ENCODE measurements at regions not wholly inside any gene's neighbourhood (a gene's known extent, or its start where the extent isn't known, plus 50 kb on each side); places are given as distances from the start of the nearest gene placed in this dataset.

DNA sequence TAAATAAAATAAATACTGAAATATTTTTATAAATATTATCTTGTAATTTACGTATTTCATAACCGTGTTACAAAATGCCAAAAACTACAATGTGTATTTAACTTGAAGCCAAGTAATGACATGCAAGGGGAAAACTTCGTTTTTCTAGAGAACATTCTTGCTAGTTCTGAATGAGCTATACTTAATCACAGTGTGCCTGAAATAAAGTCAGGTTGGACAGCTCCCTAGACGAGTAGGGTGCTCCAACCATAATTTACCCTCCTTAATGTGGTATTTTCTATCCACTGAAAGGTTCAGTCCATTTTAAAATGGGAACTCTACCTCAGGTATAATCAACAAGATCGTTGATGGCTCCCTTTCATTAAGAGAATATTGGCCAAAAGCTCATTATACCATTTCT lies 194.5 kb upstream of the AHR start:
- no peaks in the 10 kb centered on the region for H4K20me1 ChIP-seq (ENCODE audit: control insufficient read depth, insufficient read depth)
- ChIA-PET RAD21 (ENCODE audit: unreplicated experiment) (no interaction called here), SMC1A (ENCODE audit: uncharacterized antibody, unreplicated experiment) (interaction anchor here (1.2 to 2.2 kb wide), 3 partner anchors 8 to 43 kb away, joined by 3 to 6 read pairs (median 4); no protein-coding TSS in a partner anchor), POLR2A (no interaction called here), CTCF (interaction anchor here (1.1 to 1.2 kb wide), 2 partner anchors 17 to 95 kb away, joined by 3 read pairs; no protein-coding TSS in a partner anchor)
- no peak overlapping the region for H2AFZ ChIP-seq (ENCODE audit: control insufficient read depth, low read depth, low read length)
- no peaks in the 10 kb centered on the region for H3K79me2 ChIP-seq (ENCODE audit: control insufficient read depth, insufficient read depth, low read length)
- H3K36me3 ChIP-seq (ENCODE audit: control insufficient read depth in 2 of 2, insufficient read depth in 2 of 2, low read length in 1 of 2) = no peaks in the 10 kb centered on the region
- no peaks in the 10 kb centered on the region; the same call in 2 of the 3 replicates for H3K9me3 ChIP-seq (replicated peaks; ENCODE audit: control insufficient read depth, insufficient read depth, low read length)
- no peaks in the 10 kb centered on the region for H3K27me3 ChIP-seq (replicated peaks in 1 of 2; ENCODE audit: control insufficient read depth in 2 of 2, insufficient read depth in 2 of 2, low read length in 1 of 2)
- H3K4me2 ChIP-seq (ENCODE audit: control insufficient read depth, insufficient read depth) = no peak overlapping the region
- DNase-seq (ENCODE audit: low read depth, low spot score) (no peak), ATAC-seq (no peak), FAIRE-seq (no peak)
- no peak overlapping the region for H3K27ac ChIP-seq (ENCODE audit: control insufficient read depth, insufficient read depth)
- WGBS (ENCODE audit: insufficient coverage, insufficient replicate concordance, low lambda C conversion rate, missing lambda C conversion rate) = 56% methylated on average over 5 of the region's 5 CpGs
- no peak overlapping the region for H3K4me3 ChIP-seq
- H3K4me1 ChIP-seq (ENCODE audit: control insufficient read depth, insufficient read depth, low read length) = no peaks in the 10 kb centered on the region
- BruUV-seq (replicated peaks) = no TSS peak
- intact Hi-C loops (cut with micrococcal nuclease; ENCODE audit: unreplicated experiment) = no loop called here
- in situ Hi-C loops (cut with MboI) = no loop called here
- H3K9ac ChIP-seq (ENCODE audit: control insufficient read depth, insufficient read depth, low read length) = no peak overlapping the region
- no peak for TF ChIP-seq MXI1 (IDR thresholded peaks at IDR 0.05; ENCODE audit: low read depth, low read length)
- no peak for TF ChIP-seq BACH1 (IDR thresholded peaks at IDR 0.05; ENCODE audit: borderline replicate concordance)
- TF ChIP-seq, protein P1, sequence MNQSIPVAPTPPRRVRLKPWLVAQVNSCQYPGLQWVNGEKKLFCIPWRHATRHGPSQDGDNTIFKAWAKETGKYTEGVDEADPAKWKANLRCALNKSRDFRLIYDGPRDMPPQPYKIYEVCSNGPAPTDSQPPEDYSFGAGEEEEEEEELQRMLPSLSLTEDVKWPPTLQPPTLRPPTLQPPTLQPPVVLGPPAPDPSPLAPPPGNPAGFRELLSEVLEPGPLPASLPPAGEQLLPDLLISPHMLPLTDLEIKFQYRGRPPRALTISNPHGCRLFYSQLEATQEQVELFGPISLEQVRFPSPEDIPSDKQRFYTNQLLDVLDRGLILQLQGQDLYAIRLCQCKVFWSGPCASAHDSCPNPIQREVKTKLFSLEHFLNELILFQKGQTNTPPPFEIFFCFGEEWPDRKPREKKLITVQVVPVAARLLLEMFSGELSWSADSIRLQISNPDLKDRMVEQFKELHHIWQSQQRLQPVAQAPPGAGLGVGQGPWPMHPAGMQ (IDR thresholded peaks at IDR 0.05; ENCODE audit: borderline replicate concordance) = no peak
- no peak for TF ChIP-seq POLR2A (IDR thresholded peaks at IDR 0.05; ENCODE audit: low read depth, low read length)
- TF ChIP-seq, protein P2, sequence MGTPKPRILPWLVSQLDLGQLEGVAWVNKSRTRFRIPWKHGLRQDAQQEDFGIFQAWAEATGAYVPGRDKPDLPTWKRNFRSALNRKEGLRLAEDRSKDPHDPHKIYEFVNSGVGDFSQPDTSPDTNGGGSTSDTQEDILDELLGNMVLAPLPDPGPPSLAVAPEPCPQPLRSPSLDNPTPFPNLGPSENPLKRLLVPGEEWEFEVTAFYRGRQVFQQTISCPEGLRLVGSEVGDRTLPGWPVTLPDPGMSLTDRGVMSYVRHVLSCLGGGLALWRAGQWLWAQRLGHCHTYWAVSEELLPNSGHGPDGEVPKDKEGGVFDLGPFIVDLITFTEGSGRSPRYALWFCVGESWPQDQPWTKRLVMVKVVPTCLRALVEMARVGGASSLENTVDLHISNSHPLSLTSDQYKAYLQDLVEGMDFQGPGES (IDR thresholded peaks at IDR 0.05) = no peak
- TF ChIP-seq RAD21 (IDR thresholded peaks at IDR 0.05; ENCODE audit: insufficient read depth, low read depth, low read length) = no peak
- TF ChIP-seq, protein P3, sequence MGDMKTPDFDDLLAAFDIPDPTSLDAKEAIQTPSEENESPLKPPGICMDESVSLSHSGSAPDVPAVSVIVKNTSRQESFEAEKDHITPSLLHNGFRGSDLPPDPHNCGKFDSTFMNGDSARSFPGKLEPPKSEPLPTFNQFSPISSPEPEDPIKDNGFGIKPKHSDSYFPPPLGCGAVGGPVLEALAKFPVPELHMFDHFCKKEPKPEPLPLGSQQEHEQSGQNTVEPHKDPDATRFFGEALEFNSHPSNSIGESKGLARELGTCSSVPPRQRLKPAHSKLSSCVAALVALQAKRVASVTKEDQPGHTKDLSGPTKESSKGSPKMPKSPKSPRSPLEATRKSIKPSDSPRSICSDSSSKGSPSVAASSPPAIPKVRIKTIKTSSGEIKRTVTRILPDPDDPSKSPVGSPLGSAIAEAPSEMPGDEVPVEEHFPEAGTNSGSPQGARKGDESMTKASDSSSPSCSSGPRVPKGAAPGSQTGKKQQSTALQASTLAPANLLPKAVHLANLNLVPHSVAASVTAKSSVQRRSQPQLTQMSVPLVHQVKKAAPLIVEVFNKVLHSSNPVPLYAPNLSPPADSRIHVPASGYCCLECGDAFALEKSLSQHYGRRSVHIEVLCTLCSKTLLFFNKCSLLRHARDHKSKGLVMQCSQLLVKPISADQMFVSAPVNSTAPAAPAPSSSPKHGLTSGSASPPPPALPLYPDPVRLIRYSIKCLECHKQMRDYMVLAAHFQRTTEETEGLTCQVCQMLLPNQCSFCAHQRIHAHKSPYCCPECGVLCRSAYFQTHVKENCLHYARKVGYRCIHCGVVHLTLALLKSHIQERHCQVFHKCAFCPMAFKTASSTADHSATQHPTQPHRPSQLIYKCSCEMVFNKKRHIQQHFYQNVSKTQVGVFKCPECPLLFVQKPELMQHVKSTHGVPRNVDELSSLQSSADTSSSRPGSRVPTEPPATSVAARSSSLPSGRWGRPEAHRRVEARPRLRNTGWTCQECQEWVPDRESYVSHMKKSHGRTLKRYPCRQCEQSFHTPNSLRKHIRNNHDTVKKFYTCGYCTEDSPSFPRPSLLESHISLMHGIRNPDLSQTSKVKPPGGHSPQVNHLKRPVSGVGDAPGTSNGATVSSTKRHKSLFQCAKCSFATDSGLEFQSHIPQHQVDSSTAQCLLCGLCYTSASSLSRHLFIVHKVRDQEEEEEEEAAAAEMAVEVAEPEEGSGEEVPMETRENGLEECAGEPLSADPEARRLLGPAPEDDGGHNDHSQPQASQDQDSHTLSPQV (IDR thresholded peaks at IDR 0.05) = no peak
- no peak for TF ChIP-seq RCOR1 (conservative IDR thresholded peaks at IDR 0.05; ENCODE audit: low read depth, low read length)
- TF ChIP-seq MEF2B (IDR thresholded peaks at IDR 0.05; ENCODE audit: partially characterized antibody, poor library complexity, severe bottlenecking) = no peak
- no peak for TF ChIP-seq IKZF2 (IDR thresholded peaks at IDR 0.05)
- no peak for TF ChIP-seq SKIL (IDR thresholded peaks at IDR 0.05; ENCODE audit: low read depth, poor library complexity, severe bottlenecking)
- no peak for TF ChIP-seq MTA2 (IDR thresholded peaks at IDR 0.05; ENCODE audit: low read depth)
- TF ChIP-seq MTA3 (IDR thresholded peaks at IDR 0.05; ENCODE audit: borderline replicate concordance, low read length) = no peak
- TF ChIP-seq SREBF2 (IDR thresholded peaks at IDR 0.05; ENCODE audit: low read length) = no peak
- TF ChIP-seq MYB (IDR thresholded peaks at IDR 0.05; ENCODE audit: borderline replicate concordance, low read depth, low read length) = no peak
- no peak for TF ChIP-seq ELK1 (IDR thresholded peaks at IDR 0.05; ENCODE audit: low read depth, low read length)
